HEK293T (cell line): ENCODE measurements at regions not wholly inside any gene's neighbourhood (a gene's known extent, or its start where the extent isn't known, plus 50 kb on each side); places are given as distances from the start of the nearest gene placed in this dataset.

Experiments
- CTCF ChIA-PET: fragments of 350-600 bp; formaldehyde crosslinking; extraction: SDS; loops from one replicate; lab custom pipeline; 2021; ENCODE audit warnings: antibody characterized with exemption, inconsistent platforms; lab: Yijun Ruan, JAX
- POLR2A ChIA-PET: fragments of 350-600 bp; formaldehyde crosslinking; extraction: SDS; loops from one replicate; lab custom pipeline; 2020; ENCODE audit warnings: antibody characterized with exemption, inconsistent platforms; lab: Yijun Ruan, JAX
- DNase-seq: peaks from one replicate; pipeline ENCODE4 v3.0.0; 2012; ENCODE audit warnings: mixed read lengths; ENCODE audit errors: extremely low spot score
- ARNT ChIP-seq: fragments of 450-650 bp; IDR thresholded peaks from 2 replicates; pipeline ENCODE4 v1.6.1; 2017; ENCODE audit warnings: mild to moderate bottlenecking
- BHLHE40 ChIP-seq: fragments of 450-650 bp; IDR thresholded peaks from 2 replicates; pipeline ENCODE4 v1.6.1; 2016; ENCODE audit warnings: mild to moderate bottlenecking, moderate library complexity, borderline replicate concordance
- CTBP1 ChIP-seq: fragments of 450-650 bp; IDR thresholded peaks from 2 replicates; pipeline ENCODE4 v1.6.1; 2016; ENCODE audit warnings: borderline replicate concordance
- ELF4 ChIP-seq: fragments of 450-650 bp; IDR thresholded peaks from 2 replicates; pipeline ENCODE4 v1.6.1; 2017; ENCODE audit warnings: antibody characterized with exemption
- FOXA1 ChIP-seq: fragments of 450-650 bp; IDR thresholded peaks from 2 replicates; pipeline ENCODE4 v1.6.1; 2016; ENCODE audit warnings: mild to moderate bottlenecking
- FOXK2 ChIP-seq: fragments of 450-650 bp; IDR thresholded peaks from 2 replicates; pipeline ENCODE4 v1.6.1; 2016; ENCODE audit warnings: mild to moderate bottlenecking
- FOXM1 ChIP-seq: fragments of 450-650 bp; IDR thresholded peaks from 2 replicates; pipeline ENCODE4 v1.6.1; 2017; ENCODE audit warnings: mild to moderate bottlenecking, borderline replicate concordance
- HDGF ChIP-seq: fragments of 450-650 bp; IDR thresholded peaks from 2 replicates; pipeline ENCODE4 v1.6.1; 2017; ENCODE audit warnings: antibody characterized with exemption, borderline replicate concordance
- L3MBTL2 ChIP-seq: fragments of 450-650 bp; conservative IDR thresholded peaks from 2 replicates; pipeline ENCODE4 v1.6.1; 2016; ENCODE audit warnings: mild to moderate bottlenecking
- LEF1 ChIP-seq: fragments of 450-650 bp; IDR thresholded peaks from 2 replicates; pipeline ENCODE4 v1.6.1; 2017; ENCODE audit warnings: mild to moderate bottlenecking, borderline replicate concordance
- NFRKB ChIP-seq: fragments of 450-650 bp; IDR thresholded peaks from 2 replicates; pipeline ENCODE4 v1.6.1; 2016; ENCODE audit warnings: mild to moderate bottlenecking, moderate library complexity
- PKNOX1 ChIP-seq: fragments of 450-650 bp; IDR thresholded peaks from 2 replicates; pipeline ENCODE4 v1.6.1; 2016
- SP1 ChIP-seq: fragments of 450-650 bp; IDR thresholded peaks from 2 replicates; pipeline ENCODE4 v1.6.1; 2017
- SUZ12 ChIP-seq: fragments of 450-650 bp; IDR thresholded peaks from 2 replicates; pipeline ENCODE4 v1.6.1; 2016; ENCODE audit warnings: mild to moderate bottlenecking
- TARDBP ChIP-seq: fragments of 450-650 bp; IDR thresholded peaks from 2 replicates; pipeline ENCODE4 v1.6.1; 2016
- ZNF384 ChIP-seq: fragments of 450-650 bp; IDR thresholded peaks from 2 replicates; pipeline ENCODE4 v1.6.1; 2016

- TF ChIP-seq FOXK2 (no peak), ZNF384 (no peak), L3MBTL2 (no peak), HDGF (no peak), TARDBP (no peak)
- CTCF ChIA-PET = no interaction called here
- no peak for DNase-seq
- POLR2A ChIA-PET = no interaction called here
Observed at GRCh38 chr1:56433056-56433577, 146.2 kb downstream of the PLPP3 start.

GRCh38 chr1:56432166-56432971 is 147.0 kb downstream of the PLPP3 start:
- POLR2A ChIA-PET = no interaction called here
- TF ChIP-seq BHLHE40 (no peak), SUZ12 (no peak), CTBP1 (no peak), NFRKB (no peak), LEF1 (no peak), SP1 (no peak), ZNF384 (no peak), FOXM1 (no peak), L3MBTL2 (no peak), HDGF (no peak), FOXK2 (no peak), PKNOX1 (no peak), ELF4 (no peak), TARDBP (no peak), ARNT (no peak)
- CTCF ChIA-PET = interaction anchor here (1.4 kb wide), 1 partner anchor 14 kb away, joined by 3 read pairs; no protein-coding TSS in a partner anchor
- DNase-seq = no peak

- ChIA-PET POLR2A (interaction anchor here (1.4 kb wide), 1 partner anchor 13 kb away, joined by 4 read pairs; no protein-coding TSS in a partner anchor), CTCF (interaction anchor here (0.9 kb wide), 1 partner anchor 49 kb away, joined by 3 read pairs; no protein-coding TSS in a partner anchor)
- DNase-seq = no peak
- no peak for TF ChIP-seq FOXM1
- no peak for TF ChIP-seq ARNT
- TF ChIP-seq L3MBTL2 = no peak
- no peak for TF ChIP-seq HDGF
- TF ChIP-seq CTBP1 = no peak
- TF ChIP-seq SUZ12 = no peak
- no peak for TF ChIP-seq FOXK2
Observed at GRCh38 chr1:56430141-56430839, 149.1 kb downstream of the PLPP3 start.

- no peak for DNase-seq
- ChIA-PET CTCF (interaction anchor here (0.9 kb wide), 1 partner anchor 50 kb away, joined by 3 read pairs; no protein-coding TSS in a partner anchor), POLR2A (no interaction called here)
- TF ChIP-seq NFRKB (no peak), SUZ12 (no peak)
Observed at GRCh38 chr1:56429288-56429687, 150.1 kb downstream of the PLPP3 start.

- no peak for TF ChIP-seq FOXK2
- TF ChIP-seq ZNF384 = no peak
- TF ChIP-seq FOXA1 = no peak
- no peak for TF ChIP-seq LEF1
- no peak for TF ChIP-seq NFRKB
- TF ChIP-seq TARDBP = no peak
- no peak for TF ChIP-seq SP1
- TF ChIP-seq FOXM1 = no peak
- TF ChIP-seq ELF4 = no peak
- no peak for TF ChIP-seq ARNT
- TF ChIP-seq CTBP1 = no peak
- no peak for TF ChIP-seq L3MBTL2
- TF ChIP-seq PKNOX1 = no peak
- no peak for TF ChIP-seq SUZ12
- no peak for TF ChIP-seq BHLHE40
- TF ChIP-seq HDGF = no peak
- DNase-seq = no peak
- ChIA-PET CTCF (no interaction called here), POLR2A (no interaction called here)
Observed at GRCh38 chr1:56426587-56427381, 152.6 kb downstream of the PLPP3 start.

GRCh38 chr1:56425494-56426037 is 153.8 kb downstream of the PLPP3 start:
- POLR2A ChIA-PET = interaction anchor here (1.1 kb wide), 1 partner anchor 10 kb away, joined by 3 read pairs; no protein-coding TSS in a partner anchor
- CTCF ChIA-PET = no interaction called here
- TF ChIP-seq NFRKB (no peak), HDGF (no peak), FOXK2 (no peak), LEF1 (no peak), TARDBP (no peak), SUZ12 (no peak), ARNT (no peak), FOXM1 (no peak), ZNF384 (no peak), SP1 (no peak), ELF4 (no peak), FOXA1 (no peak), BHLHE40 (no peak), PKNOX1 (no peak), CTBP1 (no peak), L3MBTL2 (no peak)
- no peak for DNase-seq
